ENCODE measurements at regions not wholly inside any gene's neighbourhood (a gene's known extent, or its start where the extent isn't known, plus 50 kb on each side); places are given as distances from the start of the nearest gene placed in this dataset.
"Not testable (repeated sequence)": the region's sequence is repeated elsewhere in the genome, so short reads cannot be mapped to it uniquely, and the experiment has no call there.

DNA sequence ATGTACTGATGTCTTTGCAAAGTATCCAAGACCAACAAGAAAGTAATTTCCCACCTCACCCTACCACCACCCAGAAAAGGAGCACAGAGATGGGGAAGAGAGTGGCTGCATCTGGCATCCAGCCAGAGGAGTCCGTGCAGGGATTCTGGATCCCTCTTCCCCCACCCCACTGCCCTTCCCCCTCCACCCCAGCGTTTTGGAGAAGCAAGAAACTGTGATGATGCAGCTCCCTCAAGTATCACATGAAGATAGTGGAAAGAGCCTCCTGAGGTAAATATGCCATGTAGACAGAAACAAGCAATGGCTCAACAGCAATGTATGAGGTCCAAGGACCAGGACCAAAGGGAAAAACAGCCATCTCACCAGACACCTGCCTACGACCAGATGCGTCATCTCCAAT lies 153.8 kb downstream of the DEPDC1B start:
- DNase-seq (ENCODE audit: low read depth in 2 of 3, low spot score in 1 of 3), result no peak

DNA sequence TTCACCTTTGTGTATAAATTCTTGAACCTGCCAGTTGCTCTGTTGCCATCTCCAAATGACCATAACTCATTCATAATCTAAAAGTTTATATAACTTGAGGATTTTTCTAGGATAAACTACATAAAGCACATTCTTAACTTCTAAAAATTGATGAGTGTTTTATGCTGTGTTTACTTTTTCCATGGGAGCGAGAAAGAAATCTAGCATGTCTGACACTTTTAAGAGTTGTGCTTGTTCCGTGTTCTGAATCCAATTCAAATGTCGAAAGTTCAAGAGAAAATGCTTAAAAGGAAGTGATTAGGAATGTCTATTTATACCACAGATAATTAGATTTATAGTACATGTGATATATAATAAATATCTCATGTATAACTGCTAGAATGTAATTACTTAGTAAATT lies 154.4 kb downstream of the DEPDC1B start:
- DNase-seq (ENCODE audit: low read depth in 2 of 3, low spot score in 1 of 3), result no peak

DNA sequence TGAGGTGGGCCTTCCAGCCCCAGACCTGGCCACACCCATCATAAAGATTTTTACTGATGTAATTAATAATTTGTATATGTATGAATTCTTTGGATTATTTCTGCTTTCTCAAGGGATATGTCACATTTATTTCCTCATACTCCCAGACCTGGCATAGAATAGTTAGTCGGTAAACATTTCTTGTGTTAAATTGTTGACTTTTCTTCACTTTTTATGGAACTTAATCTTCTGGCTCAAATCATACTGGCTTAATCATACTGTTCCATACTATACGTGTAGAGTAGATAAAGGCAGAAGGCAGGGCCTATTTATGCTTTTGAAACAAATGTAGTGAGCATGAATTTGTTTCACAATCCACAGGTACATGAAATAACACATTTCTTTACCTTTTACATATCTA lies 155.8 kb downstream of the DEPDC1B start:
- DNase-seq (ENCODE audit: low read depth in 2 of 3, low spot score in 1 of 3), result no peak

DNA sequence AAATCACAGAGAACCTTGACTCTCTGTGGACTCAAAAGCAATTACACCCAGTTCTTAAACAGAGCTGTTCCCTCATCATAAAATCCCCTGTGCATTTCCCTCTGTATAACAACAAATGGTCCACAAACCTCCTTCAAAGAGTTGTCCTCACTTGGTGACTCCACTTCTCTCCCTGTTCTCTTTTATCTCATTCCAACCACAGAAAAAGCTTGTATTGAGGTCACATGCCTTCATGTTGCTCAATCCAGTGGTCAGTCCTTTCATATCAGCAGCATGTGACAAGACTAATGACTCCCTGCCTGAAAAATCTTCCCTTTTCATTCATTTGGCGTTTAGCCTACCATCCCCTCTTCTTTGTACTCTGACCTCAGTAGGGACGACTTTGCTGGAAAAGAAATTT lies 158.0 kb downstream of the DEPDC1B start:
- no peak for DNase-seq (ENCODE audit: low read depth in 2 of 3, low spot score in 1 of 3)

DNA sequence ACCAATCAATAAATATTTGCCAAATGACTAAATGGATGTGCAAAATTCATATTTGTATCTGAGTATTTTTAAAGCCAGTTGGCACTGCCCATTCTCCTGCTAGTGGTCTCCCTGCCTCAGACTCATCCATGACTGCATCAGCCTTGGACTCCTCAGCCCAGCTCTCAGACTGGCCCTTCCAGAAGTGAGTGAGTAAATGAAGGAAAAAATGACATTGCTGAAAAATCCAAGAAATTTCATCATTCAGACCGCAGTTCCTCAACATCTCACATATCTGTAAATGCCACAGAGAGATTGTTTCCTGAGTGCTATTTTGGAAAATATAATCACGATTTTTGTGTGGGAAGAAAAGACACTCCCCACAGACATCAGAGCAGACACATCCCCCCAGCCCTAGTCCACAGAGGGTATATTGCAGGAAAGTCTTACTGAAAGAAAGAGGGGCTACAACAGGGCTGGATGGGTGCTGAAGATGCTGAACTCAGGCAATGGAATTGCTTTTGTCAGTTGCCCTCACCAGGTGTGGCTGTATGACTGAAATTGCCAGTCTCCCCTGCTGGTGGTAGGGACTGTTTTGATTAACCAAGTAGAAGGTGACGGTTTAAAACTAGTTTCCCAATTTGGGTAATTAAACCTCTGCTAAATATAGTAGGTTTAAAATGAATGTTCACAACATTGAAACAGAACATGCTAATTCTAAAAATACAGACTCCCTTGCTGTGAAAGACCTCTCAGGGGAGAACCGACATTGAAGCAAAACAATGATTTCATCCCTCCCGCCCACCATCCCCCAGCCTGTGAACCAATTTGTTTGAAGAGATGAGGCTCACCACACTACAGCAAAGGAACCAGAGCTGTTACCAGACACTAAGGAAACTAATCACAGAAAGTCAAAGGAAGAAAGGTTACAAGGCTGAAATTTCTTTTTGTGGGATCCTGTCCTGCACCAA lies 158.8 kb downstream of the DEPDC1B start:
- DNase-seq (ENCODE audit: low read depth in 2 of 3, low spot score in 1 of 3), result no peak

DNA sequence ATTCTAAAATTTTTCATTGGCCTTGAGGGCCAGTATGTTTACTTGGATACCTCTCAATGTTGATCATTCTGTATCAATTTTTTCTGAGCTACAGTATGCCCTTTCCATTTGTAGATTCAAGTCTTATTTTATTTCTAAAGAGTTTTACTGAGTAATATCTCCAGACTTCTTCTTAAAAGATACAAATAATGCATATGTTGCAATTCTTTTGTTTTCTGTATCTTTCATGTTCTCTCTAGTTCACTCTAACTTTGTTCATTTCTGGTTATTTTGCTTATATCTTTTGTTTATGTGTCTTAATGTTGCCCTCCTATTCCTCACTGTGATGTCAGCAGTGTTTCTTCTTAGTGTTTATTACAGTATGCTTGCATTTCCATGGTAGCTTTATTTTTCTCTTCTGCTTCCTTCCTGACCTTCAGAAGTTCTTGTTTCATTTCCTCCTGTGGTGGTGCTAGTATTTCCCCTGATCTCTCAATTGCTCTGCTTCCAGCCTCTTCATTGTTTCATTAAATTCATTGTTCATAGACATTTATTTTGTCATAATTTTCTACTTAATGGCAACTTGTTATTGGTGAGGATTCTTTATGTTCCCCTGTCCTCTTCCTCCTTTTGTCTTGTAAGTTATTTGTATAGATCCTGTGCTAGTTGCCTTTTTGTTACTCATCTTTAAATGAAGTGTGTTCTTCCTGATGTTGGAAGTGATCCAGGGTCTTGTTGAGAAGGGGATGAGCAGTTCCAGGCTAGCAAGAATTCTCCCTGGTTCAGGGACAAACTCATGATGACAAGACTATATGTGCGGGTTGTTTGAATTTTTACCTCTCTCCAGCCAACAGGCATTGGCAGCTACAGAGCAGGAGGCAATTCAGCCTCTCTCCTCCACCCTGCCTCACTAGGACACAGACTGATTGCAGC lies 160.8 kb downstream of the DEPDC1B start:
- no peak for DNase-seq (ENCODE audit: low read depth in 2 of 3, low spot score in 1 of 3)

DNA sequence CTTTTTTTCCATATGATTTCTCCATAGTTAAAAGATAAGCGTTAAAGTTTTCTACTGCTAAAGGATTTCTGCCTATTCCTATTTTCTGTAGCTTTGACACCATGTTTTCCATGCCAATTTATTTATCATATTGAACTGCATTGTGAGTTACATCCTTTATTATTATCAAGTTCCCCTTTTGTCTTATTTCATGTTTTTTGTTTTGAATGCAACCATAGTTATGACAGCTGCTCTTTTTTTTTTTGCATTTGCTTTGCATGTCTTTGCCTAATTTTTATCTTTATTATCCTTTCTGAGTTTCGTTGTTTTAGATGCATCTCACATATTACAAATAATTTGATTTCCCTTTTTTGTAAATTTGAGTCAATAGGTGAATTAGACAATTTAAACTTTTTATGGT lies 161.5 kb downstream of the DEPDC1B start:
- DNase-seq (ENCODE audit: low read depth in 2 of 3, low spot score in 1 of 3), result no peak

DNA sequence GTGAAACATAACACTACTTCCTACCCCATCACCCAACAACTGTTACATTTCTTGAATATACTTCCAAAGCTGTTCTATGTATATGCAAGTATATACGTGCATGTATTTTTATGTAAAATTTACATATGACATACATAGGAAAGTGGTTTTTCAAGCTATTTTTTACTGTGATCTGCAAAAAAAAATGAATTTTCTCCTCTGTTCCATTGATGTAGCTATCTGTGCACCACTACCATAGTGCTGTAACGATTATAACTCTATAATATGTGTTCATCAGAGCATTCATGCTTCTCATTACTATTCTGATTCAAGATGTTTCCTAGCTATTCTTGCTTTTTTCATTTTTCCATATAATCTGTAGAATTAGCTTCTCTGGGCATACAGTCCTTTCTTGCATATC lies 164.0 kb downstream of the DEPDC1B start:
- DNase-seq (ENCODE audit: low read depth in 2 of 3, low spot score in 1 of 3), result no peak

DNA sequence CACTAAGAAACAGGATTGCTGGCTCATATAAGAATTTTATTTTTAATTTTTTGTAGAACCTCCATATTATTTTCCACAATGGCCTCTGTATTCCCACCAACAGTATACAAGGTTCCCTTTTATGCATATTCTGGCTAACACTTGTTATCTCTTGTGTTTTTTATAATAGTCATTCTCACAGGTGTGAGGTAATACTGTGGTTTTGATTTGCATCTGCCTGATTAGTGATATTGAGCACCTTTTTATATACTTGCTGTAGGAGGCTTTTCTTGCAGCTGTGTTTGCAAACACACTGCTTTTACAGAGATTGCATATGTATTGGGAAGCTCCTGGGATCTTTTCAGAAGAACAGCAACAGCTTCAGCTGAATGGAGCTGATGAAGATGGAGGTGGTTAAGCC lies 164.8 kb downstream of the DEPDC1B start:
- DNase-seq (ENCODE audit: low read depth in 2 of 3, low spot score in 1 of 3), result no peak

DNA sequence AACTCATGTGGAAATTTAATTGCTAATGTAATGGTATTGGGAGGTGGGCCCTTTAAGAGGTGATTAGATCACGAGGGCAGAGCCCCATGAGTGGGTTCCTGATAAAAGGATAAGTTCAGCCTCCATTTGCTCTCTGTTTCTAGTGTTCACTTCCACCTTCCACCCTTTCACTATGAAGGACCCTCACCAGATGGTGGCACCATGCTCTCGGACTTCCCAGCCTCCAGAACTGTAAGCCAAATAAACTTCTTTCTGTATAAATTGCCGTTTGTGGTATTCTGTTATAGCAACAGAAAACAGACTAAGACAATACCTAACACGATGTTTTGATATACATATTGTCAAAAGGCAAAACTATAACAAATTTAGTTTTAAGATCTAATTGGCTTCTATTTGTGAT lies 166.2 kb downstream of the DEPDC1B start:
- DNase-seq (ENCODE audit: low read depth in 2 of 3, low spot score in 1 of 3), result no peak

DNA sequence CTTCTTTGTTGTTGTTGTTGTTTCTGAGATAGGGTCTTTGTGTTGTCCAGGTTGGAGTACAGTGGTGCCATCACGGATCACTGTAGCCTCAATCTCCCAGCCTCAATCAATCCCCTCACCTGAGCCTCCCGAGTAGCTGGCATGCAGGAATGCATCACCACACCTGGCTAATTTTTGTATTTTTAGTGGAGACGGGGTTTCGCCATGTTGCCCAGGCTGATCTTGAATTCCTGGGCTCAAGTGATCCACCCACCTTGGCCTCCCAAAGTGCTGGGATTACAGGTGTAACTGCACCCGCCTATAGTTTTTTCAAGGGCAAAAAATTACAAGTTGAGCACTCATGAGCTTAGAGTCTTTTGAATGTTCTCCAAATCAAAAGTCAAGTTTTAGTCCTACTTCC lies 167.2 kb downstream of the DEPDC1B start:
- not testable (repeated sequence) for DNase-seq (ENCODE audit: low read depth in 2 of 3, low spot score in 1 of 3)

DNA sequence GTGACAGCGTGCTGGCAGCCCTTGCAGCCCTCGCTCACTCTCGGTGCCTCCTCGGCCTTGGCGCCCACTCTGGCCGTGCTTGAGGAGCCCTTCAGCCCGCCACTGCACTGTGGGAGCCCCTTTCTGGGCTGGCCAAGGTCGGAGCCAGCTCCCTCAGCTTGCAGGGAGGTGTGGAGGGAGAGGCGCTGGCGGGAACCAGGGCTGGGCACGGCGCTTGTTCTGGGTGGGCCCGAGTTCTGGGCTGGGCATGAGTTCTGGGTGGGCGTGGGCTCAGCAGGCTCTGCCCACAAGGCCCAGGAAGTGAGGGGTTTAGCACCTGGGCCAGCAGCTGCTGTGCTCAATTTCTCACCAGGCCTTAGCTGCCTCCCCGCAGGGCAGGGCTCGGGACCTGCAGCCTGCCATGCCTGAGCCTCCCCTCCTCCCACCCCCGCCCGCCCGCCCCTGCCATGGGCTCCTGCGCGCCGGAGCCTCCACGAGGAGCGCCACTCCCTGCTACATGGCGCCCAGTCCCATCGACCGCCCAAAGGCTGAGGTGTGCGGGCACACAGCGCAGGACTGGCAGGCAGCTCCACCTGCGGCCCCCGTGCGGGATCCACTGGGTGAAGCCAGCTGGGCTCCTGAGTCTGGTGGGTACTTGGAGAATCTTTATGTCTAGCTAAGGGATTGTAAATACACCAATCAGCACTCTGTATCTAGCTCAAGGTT lies 169.7 kb downstream of the DEPDC1B start:
- DNase-seq (ENCODE audit: low read depth in 2 of 3, low spot score in 1 of 3), result not testable (repeated sequence)

DNA sequence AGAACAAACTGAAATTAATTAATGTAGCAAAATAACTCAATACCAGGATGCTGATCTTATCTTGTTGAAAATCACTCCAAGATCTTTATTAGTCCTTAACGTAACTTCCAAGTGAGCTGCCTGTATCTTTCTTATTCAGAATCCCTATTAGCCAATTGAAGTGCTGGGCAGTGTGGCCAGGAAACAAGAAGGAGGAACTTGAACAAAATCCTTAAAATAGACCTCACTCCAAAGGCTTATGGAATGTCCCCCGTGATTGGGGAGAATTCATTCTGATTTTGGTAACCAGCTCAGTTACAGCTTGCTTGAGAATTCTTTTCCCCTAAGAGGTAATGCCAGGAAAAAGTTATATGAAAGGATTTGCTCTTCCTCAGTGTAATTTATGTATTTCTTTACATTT lies 171.0 kb downstream of the DEPDC1B start:
- no peak for DNase-seq (ENCODE audit: low read depth in 2 of 3, low spot score in 1 of 3)

DNA sequence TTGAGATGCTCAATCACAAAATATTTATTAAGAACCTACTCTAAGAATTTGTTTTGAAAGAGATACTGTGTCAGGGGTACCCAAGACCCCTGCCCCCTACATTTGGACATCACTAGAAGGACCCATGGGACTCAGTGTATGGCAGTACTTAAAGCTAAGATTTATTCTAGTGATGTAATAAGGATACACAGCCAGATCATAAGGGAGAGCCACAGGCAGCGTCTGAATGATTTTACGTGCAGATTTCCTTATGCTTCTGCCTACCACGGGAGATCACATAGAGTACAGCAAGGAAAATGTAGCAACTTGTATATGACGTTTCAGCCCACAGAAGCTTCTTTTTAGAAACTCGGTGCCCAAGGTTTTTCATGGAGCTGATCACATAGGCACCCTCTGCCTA lies 172.9 kb downstream of the DEPDC1B start:
- no peak for DNase-seq (ENCODE audit: low read depth in 2 of 3, low spot score in 1 of 3)

DNA sequence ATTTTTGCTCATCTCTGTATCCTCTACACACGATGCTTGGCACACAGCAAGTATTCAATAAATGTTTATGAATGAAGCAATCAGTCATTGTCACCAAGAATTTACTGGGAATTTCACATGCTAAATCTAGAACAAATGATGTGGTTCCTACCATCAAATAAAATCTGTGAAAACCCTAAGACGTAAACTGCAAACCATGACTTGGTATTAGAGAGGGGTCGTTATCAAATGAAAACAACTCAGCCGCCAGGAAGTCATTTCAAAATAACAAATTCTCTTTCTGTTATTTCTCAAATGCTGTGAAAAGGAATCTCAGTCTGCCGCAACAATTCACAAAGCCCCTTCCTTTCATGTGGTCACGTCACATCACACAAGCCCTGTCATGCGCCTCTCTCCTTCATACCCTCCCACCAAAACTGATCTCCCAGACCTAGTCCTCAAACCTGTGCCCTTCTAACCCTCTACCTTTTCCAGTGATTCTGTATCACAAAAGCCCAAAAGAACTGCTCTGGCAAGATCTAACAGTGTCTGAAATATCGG lies 173.6 kb downstream of the DEPDC1B start:
- no peak for DNase-seq (ENCODE audit: low read depth in 2 of 3, low spot score in 1 of 3)

DNA sequence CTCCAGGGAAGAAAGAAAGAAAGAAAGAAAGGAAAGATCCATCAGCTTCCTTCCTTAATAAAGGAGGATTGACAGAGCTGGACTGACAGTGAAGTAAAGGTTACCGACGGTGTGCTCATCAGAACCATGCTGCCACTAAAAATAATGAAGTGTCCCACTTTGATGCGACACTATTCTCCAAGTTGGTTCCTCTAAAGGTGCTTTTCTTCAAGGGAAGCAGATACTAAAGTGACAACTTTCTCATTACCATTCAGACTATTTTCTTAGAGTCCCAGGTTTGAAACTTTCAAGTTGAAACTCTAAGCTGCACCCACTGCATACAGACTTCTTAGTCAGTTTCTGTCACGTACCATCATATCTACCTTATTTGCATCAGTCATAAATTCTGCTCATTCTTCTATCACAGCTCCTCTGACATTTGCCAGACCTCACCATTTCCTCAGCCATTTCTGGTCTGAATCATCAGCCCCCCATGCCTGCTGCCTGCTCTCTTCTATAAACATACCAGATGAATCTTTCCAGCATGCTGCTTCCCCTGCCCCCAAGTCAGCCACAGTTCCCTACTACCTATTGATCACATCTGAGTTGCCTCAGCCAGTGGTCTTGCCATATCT lies 177.6 kb downstream of the DEPDC1B start:
- DNase-seq (ENCODE audit: low read depth in 2 of 3, low spot score in 1 of 3), result no peak

DNA sequence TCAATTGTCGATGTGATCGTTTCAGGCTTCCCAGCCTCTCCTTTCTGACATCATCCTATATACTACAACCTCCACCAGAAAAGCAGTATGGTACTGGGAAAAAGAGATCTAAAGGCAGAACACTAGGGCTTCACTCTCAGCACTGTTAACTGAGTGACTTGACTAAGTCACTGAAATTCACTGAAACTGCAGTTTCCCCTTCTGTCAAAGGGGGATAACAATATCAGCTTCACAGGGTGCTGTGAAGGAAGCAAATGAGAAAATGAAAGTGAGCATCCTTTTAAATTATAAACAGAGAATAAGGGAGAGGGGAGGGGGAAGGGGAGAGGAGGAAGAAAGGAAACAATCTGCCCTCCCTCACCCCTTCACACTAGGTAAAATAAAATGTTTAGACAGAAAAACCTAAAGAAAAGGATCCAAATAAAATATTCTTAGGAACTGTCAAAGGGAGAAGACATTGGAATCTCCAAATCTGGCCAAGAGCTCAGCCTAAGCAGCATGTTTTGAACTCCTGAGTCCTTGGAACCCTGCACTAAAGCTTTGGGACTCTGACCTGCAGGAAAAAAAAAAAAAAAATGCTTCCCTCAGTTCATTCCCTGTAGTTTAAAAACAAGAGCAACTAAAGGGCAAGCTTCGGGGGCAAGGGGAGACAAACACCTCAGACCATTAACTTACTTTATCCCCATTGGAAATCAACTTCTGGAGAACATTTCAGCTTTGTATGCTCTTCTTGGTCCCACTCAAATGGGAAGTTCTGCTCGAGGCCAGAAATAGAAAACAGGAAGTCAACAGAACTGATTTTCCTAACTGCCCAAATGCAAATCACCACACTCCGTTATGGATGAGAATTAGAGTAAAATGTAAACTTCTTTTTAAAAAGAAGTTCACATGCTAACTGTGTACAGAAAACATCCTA lies 178.3 kb downstream of the DEPDC1B start:
- no peak for DNase-seq (ENCODE audit: low read depth in 2 of 3, low spot score in 1 of 3)

DNA sequence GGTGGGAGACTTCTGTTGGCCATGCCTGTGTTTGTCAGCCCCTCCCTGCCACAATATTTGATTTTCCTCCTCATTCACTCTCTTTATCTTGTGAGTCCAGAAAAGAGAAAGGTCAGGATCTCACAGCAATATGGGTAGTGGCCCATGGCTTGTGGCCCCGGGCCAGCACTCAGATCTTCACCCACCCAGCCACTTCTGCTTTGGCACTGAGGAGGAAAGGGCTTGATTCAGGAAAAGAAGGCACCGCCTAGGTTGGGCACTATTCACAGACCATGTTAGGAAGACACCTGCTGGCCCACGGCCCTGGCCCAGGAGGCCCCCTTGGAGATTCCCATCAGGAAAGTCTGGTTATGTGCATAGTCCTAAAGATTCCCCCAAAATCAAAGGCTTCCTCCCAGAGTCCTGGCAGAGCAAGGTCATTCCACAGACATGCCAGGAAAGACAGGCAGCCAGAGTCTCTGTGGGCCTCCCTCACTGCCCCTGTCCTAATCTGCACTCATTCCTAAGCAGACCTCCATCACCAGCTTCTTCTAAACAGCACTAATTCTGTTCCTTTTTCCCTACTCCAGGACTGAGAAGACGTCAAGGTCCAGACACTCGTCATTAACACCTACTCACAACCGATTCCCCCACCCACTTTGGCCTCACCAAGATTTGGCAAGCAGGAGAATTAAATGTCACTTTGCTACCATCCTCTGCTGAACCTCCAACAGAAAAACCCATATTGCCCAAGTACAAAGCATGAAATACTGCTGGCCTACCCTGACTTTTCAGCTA lies 179.3 kb downstream of the DEPDC1B start:
- no peak for DNase-seq (ENCODE audit: low read depth in 2 of 3, low spot score in 1 of 3)

DNA sequence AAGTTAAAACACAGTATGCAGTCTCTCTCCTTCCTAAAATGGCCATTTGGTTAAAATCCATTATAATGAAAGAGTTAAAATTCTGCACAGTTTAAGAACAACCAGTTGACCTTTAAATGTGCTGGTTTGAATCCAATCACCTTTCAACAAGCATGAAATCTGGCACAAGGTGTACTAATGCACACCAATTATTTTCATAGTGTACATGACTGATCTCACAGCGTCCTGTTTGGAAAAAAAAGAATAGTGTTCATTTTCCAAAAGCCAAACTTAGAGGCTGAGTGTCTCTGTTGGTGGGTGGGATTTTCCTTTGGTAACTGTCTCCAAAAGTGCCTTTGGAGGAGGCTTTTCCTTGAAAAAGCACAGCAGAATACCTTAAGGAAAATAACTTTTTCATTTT lies 180.6 kb downstream of the DEPDC1B start:
- no peak for DNase-seq (ENCODE audit: low read depth in 2 of 3, low spot score in 1 of 3)
